ENCODE measurements at regions not wholly inside any gene's neighbourhood (a gene's known extent, or its start where the extent isn't known, plus 50 kb on each side); places are given as distances from the start of the nearest gene placed in this dataset.

DNA sequence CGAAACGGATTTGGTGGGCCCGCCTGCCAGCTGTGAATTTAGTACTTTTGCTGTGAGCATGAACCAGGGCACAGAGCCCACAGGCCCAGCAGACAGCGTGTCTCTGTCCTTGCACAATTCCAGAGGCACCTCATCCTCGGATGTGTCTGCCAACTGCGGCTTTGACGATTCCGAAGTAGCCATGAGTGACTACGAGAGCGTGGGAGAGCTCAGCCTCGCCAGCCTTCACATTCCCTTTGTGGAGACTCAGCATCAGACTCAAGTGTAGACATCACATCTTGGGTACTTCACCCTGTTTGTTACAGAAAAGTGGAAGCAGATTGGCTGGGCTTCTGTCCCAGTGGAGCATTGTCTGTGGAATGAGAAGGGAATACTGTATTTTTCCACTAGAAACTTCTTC lies 78.6 kb upstream of the MTNR1B start:
- TF ChIP-seq, protein P1, sequence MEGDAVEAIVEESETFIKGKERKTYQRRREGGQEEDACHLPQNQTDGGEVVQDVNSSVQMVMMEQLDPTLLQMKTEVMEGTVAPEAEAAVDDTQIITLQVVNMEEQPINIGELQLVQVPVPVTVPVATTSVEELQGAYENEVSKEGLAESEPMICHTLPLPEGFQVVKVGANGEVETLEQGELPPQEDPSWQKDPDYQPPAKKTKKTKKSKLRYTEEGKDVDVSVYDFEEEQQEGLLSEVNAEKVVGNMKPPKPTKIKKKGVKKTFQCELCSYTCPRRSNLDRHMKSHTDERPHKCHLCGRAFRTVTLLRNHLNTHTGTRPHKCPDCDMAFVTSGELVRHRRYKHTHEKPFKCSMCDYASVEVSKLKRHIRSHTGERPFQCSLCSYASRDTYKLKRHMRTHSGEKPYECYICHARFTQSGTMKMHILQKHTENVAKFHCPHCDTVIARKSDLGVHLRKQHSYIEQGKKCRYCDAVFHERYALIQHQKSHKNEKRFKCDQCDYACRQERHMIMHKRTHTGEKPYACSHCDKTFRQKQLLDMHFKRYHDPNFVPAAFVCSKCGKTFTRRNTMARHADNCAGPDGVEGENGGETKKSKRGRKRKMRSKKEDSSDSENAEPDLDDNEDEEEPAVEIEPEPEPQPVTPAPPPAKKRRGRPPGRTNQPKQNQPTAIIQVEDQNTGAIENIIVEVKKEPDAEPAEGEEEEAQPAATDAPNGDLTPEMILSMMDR (conservative IDR thresholded peaks at IDR 0.05 in 1 of 2, IDR thresholded peaks at IDR 0.05 in 1 of 2; ENCODE audit: low read depth in 1 of 2, low read length in 2 of 2): no peak
- no peak for TF ChIP-seq EZH2 (IDR thresholded peaks at IDR 0.05; ENCODE audit: low read length, missing control alignments)
